GM12878 (cell line): ENCODE measurements at regions not wholly inside any gene's neighbourhood (a gene's known extent, or its start where the extent isn't known, plus 50 kb on each side); places are given as distances from the start of the nearest gene placed in this dataset.
"Not testable (repeated sequence)": the region's sequence is repeated elsewhere in the genome, so short reads cannot be mapped to it uniquely, and the experiment has no call there.

Experiments
- ATAC-seq: fragments of 200-7000 bp; cut with Tn5 transposase; 3 replicates; pipeline ENCODE4 v1.9.1; 2020; ENCODE audit warnings: mild to moderate bottlenecking, moderate library complexity
- BruUV-seq: library from RNA; stranded (reverse); fragments of 400-500 nt; replicated peaks from 2 replicates; lab custom pipeline; 2021; lab: Mats Ljungman, UMichigan
- CTCF ChIA-PET: fragments of 300-600 bp; sonication (Branson Sonifier 250); formaldehyde crosslinking; extraction: SDS; loops from one replicate; lab custom pipeline; 2021; ENCODE audit warnings: inconsistent platforms; lab: Yijun Ruan, JAX
- POLR2A ChIA-PET: fragments of 350-600 bp; formaldehyde crosslinking; extraction: SDS; loops from one replicate; lab custom pipeline; 2021; ENCODE audit warnings: inconsistent platforms; lab: Charles Lee
- RAD21 ChIA-PET: fragments of 300-600 bp; sonication (Branson Sonifier 250); formaldehyde crosslinking; loops from one replicate; lab custom pipeline; 2023; ENCODE audit warnings: antibody characterized with exemption; ENCODE audit not compliant: unreplicated experiment; lab: Charles Lee
- SMC1A ChIA-PET: fragments of 300-600 bp; sonication (Branson Sonifier 250); formaldehyde crosslinking; loops from one replicate; lab custom pipeline; 2023; ENCODE audit not compliant: unreplicated experiment, uncharacterized antibody; lab: Charles Lee
- DNase-seq: peaks from one replicate; pipeline ENCODE4 v3.0.0-alpha.2; 2011; ENCODE audit warnings: low read depth, low spot score
- FAIRE-seq: peaks from 3 replicates; lab custom pipeline; 2011; peaks lifted over from hg19 to GRCh38; lab: Jason Lieb, UNC
- H2AFZ ChIP-seq: 2 replicates; pipeline ENCODE4 v1.6.0; 2011; ENCODE audit warnings: low read depth, low read length, control low read depth; ENCODE audit not compliant: control insufficient read depth
- H3K27ac ChIP-seq: 2 replicates; pipeline ENCODE4 v1.5.1; 2011; ENCODE audit warnings: control low read depth; ENCODE audit not compliant: control insufficient read depth, insufficient read depth
- H3K27me3 ChIP-seq, 2 experiments: replicated peaks in 1 of 2; 2 replicates each; pipeline versions ENCODE4 v1.6.0 to v1.6.1; 2011; ENCODE audit warnings: low read length in 1 of 2; ENCODE audit not compliant: control insufficient read depth in 2 of 2, insufficient read depth in 2 of 2
- H3K36me3 ChIP-seq, 2 experiments: 2 replicates each; pipeline ENCODE4 v1.5.1; 2011; ENCODE audit warnings: low read length in 1 of 2; ENCODE audit not compliant: control insufficient read depth in 2 of 2, insufficient read depth in 2 of 2
- H3K4me1 ChIP-seq: 2 replicates; pipeline ENCODE4 v1.6.1; 2011; ENCODE audit warnings: mild to moderate bottlenecking, low read length, moderate library complexity, mixed read lengths; ENCODE audit not compliant: control insufficient read depth, insufficient read depth
- H3K4me2 ChIP-seq: 2 replicates; pipeline ENCODE4 v1.6.0; 2011; ENCODE audit warnings: control low read depth; ENCODE audit not compliant: control insufficient read depth, insufficient read depth
- H3K4me3 ChIP-seq: fragments of 200-600 bp; sonication (generic); 2 replicates; pipeline ENCODE4 v1.5.1; 2016
- H3K79me2 ChIP-seq: 2 replicates; pipeline ENCODE4 v1.6.0; 2011; ENCODE audit warnings: low read length; ENCODE audit not compliant: control insufficient read depth, insufficient read depth
- H3K9ac ChIP-seq: 2 replicates; pipeline ENCODE4 v1.8.0; 2011; ENCODE audit warnings: low read length, control low read depth, mixed read lengths; ENCODE audit not compliant: control insufficient read depth, insufficient read depth
- H3K9me3 ChIP-seq: replicated peaks from 3 replicates; pipeline ENCODE4 v1.5.1; 2011; ENCODE audit warnings: mild to moderate bottlenecking, low read length; ENCODE audit not compliant: control insufficient read depth, insufficient read depth
- H4K20me1 ChIP-seq: 2 replicates; pipeline ENCODE4 v1.6.0; 2011; ENCODE audit not compliant: control insufficient read depth, insufficient read depth
- ATF2 ChIP-seq: IDR thresholded peaks from 2 replicates; pipeline ENCODE4 v1.6.1; 2012; ENCODE audit warnings: low read length, inconsistent platforms
- GATAD2B ChIP-seq: fragments of 450-650 bp; conservative IDR thresholded peaks from 2 replicates; pipeline ENCODE4 v1.6.1; 2017; ENCODE audit warnings: low read depth, mild to moderate bottlenecking, moderate library complexity
- IRF4 ChIP-seq: IDR thresholded peaks from 2 replicates; pipeline ENCODE4 v1.6.1; 2011; ENCODE audit warnings: low read depth, low read length
- NRF1 ChIP-seq: conservative IDR thresholded peaks from 2 replicates; pipeline ENCODE4 v1.6.1; 2011; ENCODE audit warnings: mild to moderate bottlenecking, low read depth, low read length, improper control_type of control experiment
- POU2F2 ChIP-seq: IDR thresholded peaks from 3 replicates; pipeline ENCODE4 v1.6.1; 2011; ENCODE audit warnings: low read depth, mild to moderate bottlenecking, low read length, borderline replicate concordance
- RCOR1 ChIP-seq: conservative IDR thresholded peaks from 2 replicates; pipeline ENCODE4 v1.6.1; 2012; ENCODE audit warnings: low read depth, low read length, improper control_type of control experiment
- RELB ChIP-seq: fragments of 450-650 bp; IDR thresholded peaks from 2 replicates; pipeline ENCODE4 v1.6.1; 2017; ENCODE audit warnings: low read depth, mild to moderate bottlenecking, moderate library complexity
- ZNF687 ChIP-seq: fragments of 450-650 bp; IDR thresholded peaks from 2 replicates; pipeline ENCODE4 v1.6.1; 2017; ENCODE audit warnings: mild to moderate bottlenecking, moderate library complexity
- WGBS: methylation state at CpG from one replicate; pipeline ENCODE4 v1.1.6; 2016; ENCODE audit warnings: low lambda C conversion rate; ENCODE audit not compliant: insufficient replicate concordance, insufficient coverage; ENCODE audit errors: missing lambda C conversion rate; 5-methylcytosine and 5-hydroxymethylcytosine counted together
- in situ Hi-C: fragments of 300-500 bp; cut with MboI; formaldehyde crosslinking; loops from 9 replicates; pipeline ENCODE4 v1.14.3; 2018; ENCODE audit warnings: mixed read lengths
- intact Hi-C: fragments of 100-400 bp; cut with micrococcal nuclease; formaldehyde crosslinking; loops from one replicate; pipeline ENCODE4 v1.14.2; 2022; ENCODE audit not compliant: unreplicated experiment

GRCh38 chr2:8613207-8613999 lies 68.5 kb upstream of the ID2 start:
- H3K79me2 ChIP-seq, ATAC-seq, H3K4me3 ChIP-seq, H3K27ac ChIP-seq, RAD21 ChIA-PET, H3K4me1 ChIP-seq, SMC1A ChIA-PET, in situ Hi-C loops, intact Hi-C loops, H4K20me1 ChIP-seq, H2AFZ ChIP-seq, H3K9ac ChIP-seq, H3K36me3 ChIP-seq, H3K27me3 ChIP-seq, H3K4me2 ChIP-seq, FAIRE-seq, DNase-seq, POLR2A ChIA-PET, BruUV-seq: not testable (repeated sequence)
- 65% methylated on average over 8 of the region's 8 CpGs for WGBS
- peaks cover 10% of the 10 kb centered on the region; the same call in 2 of the 3 replicates for H3K9me3 ChIP-seq
- CTCF ChIA-PET, result interaction anchor here (0.6 kb wide), 1 partner anchor 10 kb away, joined by 4 read pairs; no protein-coding TSS in a partner anchor

GRCh38 chr2:8614646-8615045 lies 67.2 kb upstream of the ID2 start:
- Histone ChIP-seq H3K36me3 (no peaks in the 10 kb centered on the region), H3K4me1 (no peaks in the 10 kb centered on the region), H3K4me3 (no peak overlapping the region), H4K20me1 (peaks cover 3% of the 10 kb centered on the region; the same call in 1 of the 2 replicates), H2AFZ (no peak overlapping the region), H3K79me2 (no peaks in the 10 kb centered on the region), H3K9ac (no peak overlapping the region), H3K4me2 (no peak overlapping the region), H3K9me3 (peaks cover 10% of the 10 kb centered on the region; the same call in 2 of the 3 replicates), H3K27me3 (peaks cover 0 to 7% of the 10 kb centered on the region in 2 experiments; a peak in 3 of 4 replicates), H3K27ac (no peak overlapping the region)
- ChIA-PET POLR2A (interaction anchor here (0.5 kb wide), 1 partner anchor 1150 kb away, joined by 3 read pairs; no protein-coding TSS in a partner anchor), RAD21 (no interaction called here), SMC1A (interaction anchor here (1.0 kb wide), 1 partner anchor 61 kb away, joined by 4 read pairs; no protein-coding TSS in a partner anchor), CTCF (no interaction called here)
- DNase-seq, result no peak
- intact Hi-C loops (no loop called here), in situ Hi-C loops (no loop called here)
- WGBS, result 32% methylated on average over 4 of the region's 4 CpGs
- no peak for FAIRE-seq
- BruUV-seq, result no TSS peak
- no peak for ATAC-seq
- TF ChIP-seq GATAD2B (no peak), ZNF687 (no peak), ATF2 (no peak), RCOR1 (no peak), IRF4 (no peak), NRF1 (no peak), RELB (no peak), POU2F2 (no peak)
